H9 (cell line): ENCODE measurements at regions not wholly inside any gene's neighbourhood (a gene's known extent, or its start where the extent isn't known, plus 50 kb on each side); places are given as distances from the start of the nearest gene placed in this dataset.

Experiments
- DNase-seq: peaks from one replicate; pipeline ENCODE4 v3.0.0-alpha.2; 2017
- H2AFZ ChIP-seq: one replicate; pipeline ENCODE4 v1.6.1; 2013; ENCODE audit warnings: mild to moderate bottlenecking, low read length, control low read depth, moderate library complexity
- H2AK5ac ChIP-seq: 2 replicates; pipeline ENCODE4 v1.6.1; 2013; ENCODE audit warnings: low read length, control low read depth, mixed read lengths; ENCODE audit not compliant: insufficient read length
- H2BK120ac ChIP-seq: one replicate; pipeline ENCODE4 v1.6.1; 2013; ENCODE audit warnings: low read depth, mild to moderate bottlenecking, low read length, control low read depth, inconsistent platforms; ENCODE audit not compliant: poor library complexity, severe bottlenecking
- H2BK12ac ChIP-seq: 2 replicates; pipeline ENCODE4 v1.6.1; 2013; ENCODE audit warnings: low read length, control low read depth, mixed read lengths, low read depth; ENCODE audit not compliant: insufficient read length
- H2BK15ac ChIP-seq: 2 replicates; pipeline ENCODE4 v1.6.1; 2013; ENCODE audit warnings: low read depth, low read length, control low read depth
- H2BK20ac ChIP-seq: one replicate; pipeline ENCODE4 v1.6.1; 2013; ENCODE audit warnings: low read depth, mild to moderate bottlenecking, low read length, control low read depth, inconsistent platforms; ENCODE audit not compliant: poor library complexity, severe bottlenecking
- H2BK5ac ChIP-seq: 2 replicates; pipeline ENCODE4 v1.6.1; 2013; ENCODE audit warnings: low read length, control low read depth, mixed read lengths; ENCODE audit not compliant: insufficient read length
- H3K14ac ChIP-seq: 2 replicates; pipeline ENCODE4 v1.6.1; 2013; ENCODE audit warnings: low read length, control low read depth; ENCODE audit not compliant: insufficient read depth
- H3K18ac ChIP-seq: 2 replicates; pipeline ENCODE4 v1.6.1; 2013; ENCODE audit warnings: low read depth, mild to moderate bottlenecking, mixed read lengths, low read length, control low read depth; ENCODE audit not compliant: insufficient read length
- H3K23ac ChIP-seq: 2 replicates; pipeline ENCODE4 v1.6.1; 2013; ENCODE audit warnings: low read length, control low read depth, mixed read lengths, low read depth; ENCODE audit not compliant: insufficient read length
- H3K23me2 ChIP-seq: 2 replicates; pipeline ENCODE4 v1.6.1; 2013; ENCODE audit warnings: low read depth, mild to moderate bottlenecking, mixed read lengths, low read length, control low read depth; ENCODE audit not compliant: insufficient read length, poor library complexity, severe bottlenecking
- H3K27ac ChIP-seq: 2 replicates; pipeline ENCODE4 v1.5.1; 2013; ENCODE audit warnings: low read length, control low read depth, mixed read lengths, low read depth; ENCODE audit not compliant: insufficient read length
- H3K27me3 ChIP-seq: 2 replicates; pipeline ENCODE4 v1.6.1; 2013; ENCODE audit warnings: low read length, control low read depth, inconsistent platforms; ENCODE audit not compliant: insufficient read depth
- H3K4ac ChIP-seq: 2 replicates; pipeline ENCODE4 v1.6.1; 2013; ENCODE audit warnings: low read depth, mild to moderate bottlenecking, control low read depth, inconsistent platforms, low read length, moderate library complexity
- H3K4me1 ChIP-seq: 2 replicates; pipeline ENCODE4 v1.6.1; 2013; ENCODE audit warnings: low read length, control low read depth, inconsistent platforms; ENCODE audit not compliant: insufficient read depth
- H3K4me2 ChIP-seq: 2 replicates; pipeline ENCODE4 v1.6.1; 2013; ENCODE audit warnings: low read length, control low read depth, mixed read lengths; ENCODE audit not compliant: insufficient read length, insufficient read depth
- H3K56ac ChIP-seq: 2 replicates; pipeline ENCODE4 v1.6.1; 2013; ENCODE audit warnings: low read depth, mild to moderate bottlenecking, mixed read lengths, low read length, control low read depth; ENCODE audit not compliant: insufficient read length
- H3K79me1 ChIP-seq: 2 replicates; pipeline ENCODE4 v1.6.1; 2013; ENCODE audit warnings: low read depth, mild to moderate bottlenecking, moderate library complexity, low read length, control low read depth, inconsistent platforms; ENCODE audit not compliant: insufficient read depth, poor library complexity, severe bottlenecking
- H3K79me2 ChIP-seq: 2 replicates; pipeline ENCODE4 v1.6.1; 2013; ENCODE audit warnings: low read length, control low read depth, inconsistent platforms; ENCODE audit not compliant: insufficient read depth
- H3K9ac ChIP-seq: 2 replicates; pipeline ENCODE4 v1.6.1; 2013; ENCODE audit warnings: low read length, control low read depth, mixed read lengths; ENCODE audit not compliant: insufficient read length; ENCODE audit errors: extremely low read depth
- H3K9me3 ChIP-seq: one replicate; pipeline ENCODE4 v1.6.1; 2013; ENCODE audit warnings: low read depth, low read length, inconsistent platforms; ENCODE audit not compliant: control insufficient read depth
- H3T11ph ChIP-seq: one replicate; pipeline ENCODE4 v1.6.1; 2013; ENCODE audit warnings: mild to moderate bottlenecking, low read length, control low read depth, inconsistent platforms
- H4K20me1 ChIP-seq: one replicate; pipeline ENCODE4 v1.6.1; 2013; ENCODE audit not compliant: control insufficient read depth, insufficient read length, insufficient read depth
- H4K5ac ChIP-seq: 2 replicates; pipeline ENCODE4 v1.6.1; 2013; ENCODE audit warnings: low read depth, mild to moderate bottlenecking, mixed read lengths, low read length, control low read depth; ENCODE audit not compliant: insufficient read length
- H4K8ac ChIP-seq: replicated peaks from 2 replicates; pipeline ENCODE4 v1.6.1; 2013; ENCODE audit warnings: low read length, control low read depth, mixed read lengths, low read depth; ENCODE audit not compliant: insufficient read length
- H4K91ac ChIP-seq: 2 replicates; pipeline ENCODE4 v1.6.1; 2013; ENCODE audit warnings: low read depth, mild to moderate bottlenecking, moderate library complexity, mixed read lengths, low read length, control low read depth; ENCODE audit not compliant: insufficient read length
- H3K27ac Mint-ChIP-seq, 3 experiments: 2 replicates in 2 of 3; 3 replicates in 1 of 3; pipeline ENCODE4 v1.8.0; 2020 to 2021; ENCODE audit warnings: mixed read lengths in 3 of 3, mild to moderate bottlenecking in 1 of 3, moderate library complexity in 1 of 3
- H3K27me3 Mint-ChIP-seq: 2 replicates; pipeline ENCODE4 v1.8.0; 2021; ENCODE audit warnings: low read depth, mild to moderate bottlenecking, moderate library complexity, mixed read lengths
- H3K36me3 Mint-ChIP-seq, 3 experiments: 2 replicates in 2 of 3; 3 replicates in 1 of 3; pipeline ENCODE4 v1.8.0; 2020 to 2021; ENCODE audit warnings: low read depth in 3 of 3, mixed read lengths in 3 of 3; ENCODE audit not compliant: insufficient read depth in 1 of 3
- H3K4me1 Mint-ChIP-seq, 2 experiments: 2 replicates each; pipeline ENCODE4 v1.8.0; 2020; ENCODE audit warnings: mixed read lengths in 2 of 2
- H3K4me3 Mint-ChIP-seq, 2 experiments: 2 replicates in 1 of 2; 3 replicates in 1 of 2; pipeline ENCODE4 v1.8.0; 2020 to 2021; ENCODE audit warnings: mild to moderate bottlenecking in 2 of 2, mixed read lengths in 2 of 2, moderate library complexity in 1 of 2
- H3K9me3 Mint-ChIP-seq, 2 experiments: 2 replicates in 1 of 2; 3 replicates in 1 of 2; pipeline ENCODE4 v1.8.0; 2020; ENCODE audit warnings: mild to moderate bottlenecking in 2 of 2, mixed read lengths in 2 of 2, moderate library complexity in 1 of 2
- WGBS: extraction: QIAGEN DNeasy Blood & Tissue Kit; methylation state at CpG from one replicate; pipeline ENCODE4 v1.1.7; 2013; ENCODE audit warnings: missing lambda C conversion rate, low lambda C conversion rate, mixed read lengths; ENCODE audit not compliant: insufficient read length; ENCODE audit errors: extremely low coverage; 5-methylcytosine and 5-hydroxymethylcytosine counted together
- TF ChIP-seq, protein P1 (sequence below): fragments of 200-600 bp; sonication (generic); conservative IDR thresholded peaks from 3 replicates; pipeline ENCODE4 v1.8.0; 2021; ENCODE audit warnings: antibody characterized with exemption, mild to moderate bottlenecking

- Histone ChIP-seq H3K4ac (no peak overlapping the region), H2BK120ac (no peak overlapping the region), H2BK20ac (no peak overlapping the region), H4K5ac (no peak overlapping the region), H4K91ac (no peak overlapping the region), H3K23me2 (no peaks in the 10 kb centered on the region), H4K20me1 (no peaks in the 10 kb centered on the region), H2AFZ (no peak overlapping the region), H4K8ac (no peak overlapping the region), H3K4me2 (no peak overlapping the region), H2BK15ac (no peak overlapping the region), H3K9me3 (no peaks in the 10 kb centered on the region), H3K9ac (no peak overlapping the region), H3K14ac (no peak overlapping the region), H3T11ph (no peak overlapping the region), H3K18ac (no peak overlapping the region), H3K56ac (no peak overlapping the region), H3K79me2 (no peaks in the 10 kb centered on the region), H2BK12ac (no peak overlapping the region), H3K4me1 (no peaks in the 10 kb centered on the region), H3K27me3 (no peaks in the 10 kb centered on the region), H3K79me1 (no peaks in the 10 kb centered on the region), H2BK5ac (no peak overlapping the region), H3K23ac (no peak overlapping the region), H2AK5ac (no peak overlapping the region), H3K27ac (no peak overlapping the region)
- H3K9me3 Mint-ChIP-seq, result no peaks in the 10 kb centered on the region
- H3K27ac Mint-ChIP-seq, result no peak overlapping the region; a peak in 1 of 7 replicates
- TF ChIP-seq, protein P1, sequence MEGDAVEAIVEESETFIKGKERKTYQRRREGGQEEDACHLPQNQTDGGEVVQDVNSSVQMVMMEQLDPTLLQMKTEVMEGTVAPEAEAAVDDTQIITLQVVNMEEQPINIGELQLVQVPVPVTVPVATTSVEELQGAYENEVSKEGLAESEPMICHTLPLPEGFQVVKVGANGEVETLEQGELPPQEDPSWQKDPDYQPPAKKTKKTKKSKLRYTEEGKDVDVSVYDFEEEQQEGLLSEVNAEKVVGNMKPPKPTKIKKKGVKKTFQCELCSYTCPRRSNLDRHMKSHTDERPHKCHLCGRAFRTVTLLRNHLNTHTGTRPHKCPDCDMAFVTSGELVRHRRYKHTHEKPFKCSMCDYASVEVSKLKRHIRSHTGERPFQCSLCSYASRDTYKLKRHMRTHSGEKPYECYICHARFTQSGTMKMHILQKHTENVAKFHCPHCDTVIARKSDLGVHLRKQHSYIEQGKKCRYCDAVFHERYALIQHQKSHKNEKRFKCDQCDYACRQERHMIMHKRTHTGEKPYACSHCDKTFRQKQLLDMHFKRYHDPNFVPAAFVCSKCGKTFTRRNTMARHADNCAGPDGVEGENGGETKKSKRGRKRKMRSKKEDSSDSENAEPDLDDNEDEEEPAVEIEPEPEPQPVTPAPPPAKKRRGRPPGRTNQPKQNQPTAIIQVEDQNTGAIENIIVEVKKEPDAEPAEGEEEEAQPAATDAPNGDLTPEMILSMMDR, result no peak
- DNase-seq, result no peak
- no CpG with 5 or more reads among the region's 3 CpGs for WGBS
- H3K4me3 Mint-ChIP-seq, result no peak overlapping the region; a peak in 1 of 5 replicates
- no peaks in the 10 kb centered on the region for H3K36me3 Mint-ChIP-seq
- peaks cover 2% of the 10 kb centered on the region; the same call in 1 of the 2 replicates for H3K27me3 Mint-ChIP-seq
- H3K4me1 Mint-ChIP-seq, result peaks cover 2% of the 10 kb centered on the region in 2 experiments; a peak in 1 of 4 replicates
Measured at GRCh38 chr18:2395427-2396161, 175.7 kb downstream of the METTL4 start.
